HEK293 (cell line): ENCODE measurements at regions not wholly inside any gene's neighbourhood (a gene's known extent, or its start where the extent isn't known, plus 50 kb on each side); places are given as distances from the start of the nearest gene placed in this dataset.

ENCODE experiments used
- CTCF ChIA-PET: fragments of 350-600 bp; formaldehyde crosslinking; extraction: SDS; loops from one replicate; lab custom pipeline; 2021; ENCODE audit warnings: antibody characterized with exemption; lab: Yijun Ruan, JAX
- POLR2A ChIA-PET: fragments of 300-600 bp; formaldehyde crosslinking; extraction: SDS; loops from one replicate; lab custom pipeline; 2020; ENCODE audit warnings: antibody characterized with exemption, inconsistent platforms; lab: Yijun Ruan, JAX
- H3K27ac ChIP-seq: fragments of 200-500 bp; sonication (Bioruptor generic); 2 replicates; pipeline ENCODE4 v1.5.1; 2014; ENCODE audit warnings: low read depth, low read length, control low read depth, inconsistent platforms; ENCODE audit errors: extremely low read depth
- H3K36me3 ChIP-seq, 2 experiments: fragments of 200-500 bp in 1 of 2; sonication (Bioruptor generic) in 1 of 2; 1 replicate in 1 of 2; 2 replicates in 1 of 2; pipeline ENCODE4 v1.5.1; 2014 to 2017; ENCODE audit warnings: inconsistent platforms in 2 of 2, low read length in 2 of 2; ENCODE audit not compliant: control insufficient read depth in 2 of 2, insufficient read depth in 1 of 2
- H3K4me1 ChIP-seq: fragments of 200-500 bp; sonication (Bioruptor generic); 2 replicates; pipeline ENCODE4 v1.5.1; 2014; ENCODE audit warnings: mild to moderate bottlenecking, low read length, inconsistent platforms; ENCODE audit not compliant: control insufficient read depth, insufficient read depth
- H3K4me3 ChIP-seq: 2 replicates; pipeline ENCODE4 v1.5.1; 2011; ENCODE audit warnings: low read depth, mild to moderate bottlenecking, control low read depth, low read length, moderate library complexity
- H3K9me3 ChIP-seq: fragments of 200-500 bp; sonication (Bioruptor generic); 2 replicates; pipeline ENCODE4 v1.5.1; 2014; ENCODE audit warnings: low read depth, low read length, inconsistent platforms; ENCODE audit not compliant: control insufficient read depth, insufficient read depth
- EGR2 ChIP-seq: fragments of 450-650 bp; formaldehyde crosslinking; IDR thresholded peaks from 2 replicates; pipeline ENCODE4 v1.5.1; 2016; ENCODE audit warnings: low read depth, missing biosample characterization, missing genetic modification characterization
- ZFP41 ChIP-seq: fragments of 450-650 bp; formaldehyde crosslinking; IDR thresholded peaks from 2 replicates; pipeline ENCODE4 v1.5.1; 2016; ENCODE audit warnings: missing biosample characterization, missing genetic modification characterization, borderline replicate concordance
- ZNF423 ChIP-seq: fragments of 450-650 bp; formaldehyde crosslinking; IDR thresholded peaks from 2 replicates; pipeline ENCODE4 v1.5.1; 2016; ENCODE audit warnings: missing biosample characterization, missing genetic modification characterization
- ZNF548 ChIP-seq: fragments of 450-650 bp; formaldehyde crosslinking; IDR thresholded peaks from 2 replicates; pipeline ENCODE4 v1.5.1; 2016; ENCODE audit warnings: missing biosample characterization, missing genetic modification characterization

GRCh38 chr5:51746023-51746422, 362.8 kb downstream of the ISL1 start:
- CTCF ChIA-PET: no interaction called here
- H3K4me3 ChIP-seq: no peak overlapping the region
- no peaks in the 10 kb centered on the region for H3K4me1 ChIP-seq
- no peaks in the 10 kb centered on the region; the same call in 1 of the 2 replicates for H3K9me3 ChIP-seq
- POLR2A ChIA-PET: no interaction called here
- no peak overlapping the region for H3K27ac ChIP-seq
- H3K36me3 ChIP-seq: no peaks in the 10 kb centered on the region
- no peak for TF ChIP-seq ZFP41 (tag by site-specific recombination)
- TF ChIP-seq ZNF423 (tag by site-specific recombination): no peak
- TF ChIP-seq EGR2 (tag by site-specific recombination): no peak

- TF ChIP-seq ZNF548 (tag by site-specific recombination): no peak
- Histone ChIP-seq H3K9me3 (no peaks in the 10 kb centered on the region), H3K36me3 (no peaks in the 10 kb centered on the region), H3K4me3 (no peak overlapping the region), H3K27ac (no peak overlapping the region), H3K4me1 (no peaks in the 10 kb centered on the region)
- ChIA-PET CTCF (no interaction called here), POLR2A (no interaction called here)
Observed at GRCh38 chr5:51748647-51749046, 365.4 kb downstream of the ISL1 start.
